ENCODE measurements at regions not wholly inside any gene's neighbourhood (a gene's known extent, or its start where the extent isn't known, plus 50 kb on each side); places are given as distances from the start of the nearest gene placed in this dataset.

DNA sequence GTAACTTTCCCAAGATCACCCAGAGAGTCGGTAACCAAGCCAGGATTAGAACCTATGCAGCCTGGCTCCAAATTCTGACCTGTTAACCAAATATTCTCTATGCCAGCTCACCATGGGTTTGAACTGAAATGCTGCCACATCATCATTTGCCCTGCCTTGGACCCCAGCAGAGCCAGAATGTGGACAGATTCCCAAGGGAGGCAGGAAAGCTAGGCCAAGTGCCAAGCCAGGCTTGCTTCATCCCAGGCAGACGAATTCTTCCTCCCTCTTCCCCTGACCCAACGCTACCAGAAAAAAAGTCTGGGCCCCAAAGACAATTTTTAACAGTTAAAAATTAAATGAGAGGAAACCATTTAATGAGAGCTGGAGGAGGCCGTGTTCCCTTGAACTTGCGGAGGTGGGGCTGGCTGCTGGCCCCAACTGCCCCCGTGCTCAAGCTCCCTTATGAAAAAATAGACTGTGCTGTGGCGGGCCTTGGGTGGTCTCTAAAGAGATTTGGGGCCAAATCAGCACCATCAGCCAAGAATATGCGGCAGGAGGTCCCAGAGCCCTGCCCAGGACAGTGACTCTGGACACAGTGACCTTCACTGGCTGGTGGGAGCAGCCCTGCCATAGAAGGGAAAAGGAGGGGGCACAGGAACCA lies 184.1 kb upstream of the SYT13 start:
- peaks cover 4% of the 10 kb centered on the region for H3K4me1 ChIP-seq (ENCODE audit: insufficient read depth)
- no peak overlapping the region for H3K4me3 ChIP-seq
- no peaks in the 10 kb centered on the region for H3K27me3 ChIP-seq
- TF ChIP-seq, protein P1, sequence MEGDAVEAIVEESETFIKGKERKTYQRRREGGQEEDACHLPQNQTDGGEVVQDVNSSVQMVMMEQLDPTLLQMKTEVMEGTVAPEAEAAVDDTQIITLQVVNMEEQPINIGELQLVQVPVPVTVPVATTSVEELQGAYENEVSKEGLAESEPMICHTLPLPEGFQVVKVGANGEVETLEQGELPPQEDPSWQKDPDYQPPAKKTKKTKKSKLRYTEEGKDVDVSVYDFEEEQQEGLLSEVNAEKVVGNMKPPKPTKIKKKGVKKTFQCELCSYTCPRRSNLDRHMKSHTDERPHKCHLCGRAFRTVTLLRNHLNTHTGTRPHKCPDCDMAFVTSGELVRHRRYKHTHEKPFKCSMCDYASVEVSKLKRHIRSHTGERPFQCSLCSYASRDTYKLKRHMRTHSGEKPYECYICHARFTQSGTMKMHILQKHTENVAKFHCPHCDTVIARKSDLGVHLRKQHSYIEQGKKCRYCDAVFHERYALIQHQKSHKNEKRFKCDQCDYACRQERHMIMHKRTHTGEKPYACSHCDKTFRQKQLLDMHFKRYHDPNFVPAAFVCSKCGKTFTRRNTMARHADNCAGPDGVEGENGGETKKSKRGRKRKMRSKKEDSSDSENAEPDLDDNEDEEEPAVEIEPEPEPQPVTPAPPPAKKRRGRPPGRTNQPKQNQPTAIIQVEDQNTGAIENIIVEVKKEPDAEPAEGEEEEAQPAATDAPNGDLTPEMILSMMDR (IDR thresholded peaks at IDR 0.05) = no peak
- TF ChIP-seq POLR2A (IDR thresholded peaks at IDR 0.05) (no peak), EP300 (IDR thresholded peaks at IDR 0.05) (no peak)
- WGBS, 3 donors = 9 to 11% (median 11%) methylated on average over 8 of the region's 8 CpGs
- peak overlapping the region in 1 of 2 donors; percentile 19 for H3K27ac ChIP-seq
- H3K9me3 ChIP-seq = no peaks in the 10 kb centered on the region
- peak; percentile 39 to 75 (median 52) for DNase-seq
- H3K36me3 ChIP-seq = no peaks in the 10 kb centered on the region
- intact Hi-C loops (cut with DNase I) = no loop called here

DNA sequence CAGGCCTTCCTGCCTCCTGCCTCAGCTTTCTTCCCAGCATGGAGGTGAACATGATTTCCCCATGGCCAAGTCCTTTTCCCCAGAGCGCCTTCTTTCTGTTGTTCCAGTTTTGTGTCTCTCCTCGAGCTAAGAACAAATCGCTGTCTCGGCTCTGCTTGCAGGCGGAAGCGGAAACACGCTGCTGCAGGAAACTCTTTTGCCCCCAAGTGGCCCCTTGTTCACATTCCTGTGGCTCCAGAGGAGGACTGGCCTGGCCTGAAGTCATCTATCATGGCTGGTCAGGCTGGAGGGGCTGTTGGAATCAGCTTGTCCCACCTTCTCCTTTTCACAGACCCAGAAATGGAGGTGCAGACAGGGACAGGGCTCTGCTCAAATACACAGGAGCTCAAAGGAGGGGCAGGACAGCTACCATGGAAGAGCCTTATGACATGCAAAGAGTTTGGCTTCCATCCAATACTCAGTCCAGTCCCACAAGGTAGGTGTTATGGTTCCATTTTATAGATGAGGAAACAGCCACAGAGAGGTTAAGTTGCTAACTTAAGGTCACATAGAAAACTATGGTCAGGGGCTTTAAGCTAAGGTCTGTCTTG lies 182.2 kb upstream of the SYT13 start:
- Histone ChIP-seq H3K4me3 (no peak overlapping the region), H3K27me3 (no peaks in the 10 kb centered on the region), H3K4me1 (ENCODE audit: insufficient read depth) (peaks cover 4% of the 10 kb centered on the region), H3K27ac (no peak overlapping the region), H3K9me3 (no peaks in the 10 kb centered on the region), H3K36me3 (no peaks in the 10 kb centered on the region)
- WGBS, 3 donors = 70 to 72% (median 70%) methylated on average over 7 of the region's 7 CpGs
- no peak for TF ChIP-seq EP300 (IDR thresholded peaks at IDR 0.05)
- TF ChIP-seq, protein P1 (IDR thresholded peaks at IDR 0.05) = no peak
- TF ChIP-seq POLR2A (IDR thresholded peaks at IDR 0.05) = no peak
- intact Hi-C loops (cut with DNase I) = no loop called here
- no peak for DNase-seq

DNA sequence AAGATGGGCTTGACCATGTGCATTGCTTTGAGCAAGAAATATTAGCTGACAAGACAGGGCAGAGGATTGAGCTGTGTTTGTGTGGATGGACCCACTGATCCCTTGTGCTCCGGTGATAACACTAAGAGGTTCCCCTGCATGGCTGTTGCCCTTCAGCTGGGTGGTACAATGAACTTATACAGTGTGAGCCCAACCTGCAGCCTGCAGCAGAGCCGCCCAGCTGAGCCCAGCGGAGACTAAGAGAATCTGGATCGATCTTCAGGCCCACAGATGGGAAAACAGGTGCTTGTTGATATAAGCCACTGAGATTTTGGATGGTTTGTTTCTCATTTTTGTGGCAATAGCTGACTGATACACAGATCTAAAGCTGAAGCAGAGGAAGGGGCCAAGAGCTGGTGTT lies 177.4 kb upstream of the SYT13 start:
- Histone ChIP-seq H3K4me1 (ENCODE audit: insufficient read depth) (no peaks in the 10 kb centered on the region), H3K4me3 (no peak overlapping the region), H3K36me3 (no peaks in the 10 kb centered on the region), H3K27me3 (no peaks in the 10 kb centered on the region), H3K9me3 (no peaks in the 10 kb centered on the region), H3K27ac (no peak overlapping the region)
- TF ChIP-seq POLR2A (IDR thresholded peaks at IDR 0.05) = no peak
- no peak for TF ChIP-seq EP300 (IDR thresholded peaks at IDR 0.05)
- TF ChIP-seq, protein P1 (IDR thresholded peaks at IDR 0.05) = no peak
- WGBS, 3 donors = 83 to 95% (median 91%) methylated on average over 4 of the region's 4 CpGs
- intact Hi-C loops (cut with DNase I) = no loop called here
- DNase-seq = no peak

DNA sequence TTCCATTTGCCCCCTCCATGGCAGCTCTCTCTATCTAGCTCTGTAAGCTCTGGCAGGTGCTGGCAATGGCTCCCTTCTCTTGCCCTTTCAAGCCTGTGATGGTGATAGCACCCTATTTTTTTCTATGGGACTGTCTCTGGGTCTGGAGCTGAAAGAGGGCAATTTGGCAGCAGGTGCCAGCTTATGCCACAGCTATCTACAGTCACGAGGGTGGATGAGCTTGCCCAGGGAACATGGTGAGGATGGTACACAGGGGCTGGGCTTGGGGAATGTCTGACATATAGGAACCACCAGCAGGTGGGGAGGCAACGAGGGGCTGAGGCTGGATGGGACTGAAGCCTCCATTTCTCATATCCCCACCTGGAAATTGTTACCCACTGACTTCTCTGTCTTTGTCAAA lies 175.4 kb upstream of the SYT13 start:
- TF ChIP-seq EP300 (IDR thresholded peaks at IDR 0.05) = no peak
- TF ChIP-seq, protein P1 (IDR thresholded peaks at IDR 0.05) = no peak
- TF ChIP-seq POLR2A (IDR thresholded peaks at IDR 0.05) = no peak
- H3K36me3 ChIP-seq = no peaks in the 10 kb centered on the region
- no peak overlapping the region for H3K27ac ChIP-seq
- H3K4me1 ChIP-seq (ENCODE audit: insufficient read depth) = no peaks in the 10 kb centered on the region
- intact Hi-C loops (cut with DNase I) = no loop called here
- no peaks in the 10 kb centered on the region for H3K27me3 ChIP-seq
- H3K9me3 ChIP-seq = no peaks in the 10 kb centered on the region
- WGBS, 3 donors = 50 to 76% (median 58%) methylated on average over 2 of the region's 2 CpGs
- no peak overlapping the region for H3K4me3 ChIP-seq
- no peak for DNase-seq
